ENCODE measurements at regions not wholly inside any gene's neighbourhood (a gene's known extent, or its start where the extent isn't known, plus 50 kb on each side); places are given as distances from the start of the nearest gene placed in this dataset.

- no peak for DNase-seq (ENCODE audit: low read depth)
Observed at GRCh38 chr4:14249226-14249625, 621.7 kb upstream of the BOD1L1 start.

GRCh38 chr4:14254252-14254651 lies 626.7 kb upstream of the BOD1L1 start:
- DNase-seq (ENCODE audit: low read depth), result no peak

DNA sequence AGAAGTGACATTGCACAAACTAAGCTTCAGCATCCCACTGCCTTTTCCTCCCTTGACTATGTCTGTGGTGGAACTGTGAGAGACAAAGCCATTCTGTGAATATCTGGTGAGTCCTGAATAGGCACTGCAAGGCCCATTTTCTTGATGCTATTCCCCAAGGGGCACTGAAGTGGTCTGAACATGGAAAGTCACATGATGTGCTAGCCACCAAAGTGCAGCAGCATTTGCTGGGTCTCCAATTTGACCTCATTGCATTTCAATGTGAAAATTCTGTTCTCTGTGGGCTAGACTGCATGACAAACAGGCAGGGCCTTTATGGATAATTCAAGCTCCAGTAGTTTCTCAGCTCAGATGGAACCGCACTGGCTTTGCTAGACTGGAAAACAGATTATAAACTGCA lies 627.4 kb upstream of the BOD1L1 start:
- no peak for DNase-seq (ENCODE audit: low read depth)

DNA sequence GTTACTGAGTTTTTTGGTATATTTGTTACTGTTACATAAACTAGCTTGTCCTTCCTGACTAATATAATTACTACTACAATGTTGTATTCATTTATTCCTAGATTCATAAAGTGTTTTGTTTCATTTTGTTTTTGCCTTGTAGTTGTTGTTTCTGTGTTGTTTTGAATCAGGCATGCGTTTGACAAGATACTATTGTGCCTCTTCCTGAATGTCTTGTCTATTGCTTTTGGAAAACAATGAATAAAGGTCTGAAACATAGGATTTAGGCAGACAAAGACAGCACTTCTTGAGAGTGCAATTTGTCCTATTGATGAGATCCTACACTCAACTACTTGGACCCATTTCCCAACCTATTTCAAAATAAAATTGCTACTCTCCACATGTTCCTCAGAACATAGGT lies 630.4 kb upstream of the BOD1L1 start:
- DNase-seq (ENCODE audit: low read depth), result no peak

GRCh38 chr4:14259936-14260335 lies 632.4 kb upstream of the BOD1L1 start:
- no peak for DNase-seq (ENCODE audit: low read depth)

GRCh38 chr4:14260591-14260990 lies 633.1 kb upstream of the BOD1L1 start:
- no peak for DNase-seq (ENCODE audit: low read depth)

GRCh38 chr4:14262221-14262620 lies 634.7 kb upstream of the BOD1L1 start:
- no peak for DNase-seq (ENCODE audit: low read depth)

DNA sequence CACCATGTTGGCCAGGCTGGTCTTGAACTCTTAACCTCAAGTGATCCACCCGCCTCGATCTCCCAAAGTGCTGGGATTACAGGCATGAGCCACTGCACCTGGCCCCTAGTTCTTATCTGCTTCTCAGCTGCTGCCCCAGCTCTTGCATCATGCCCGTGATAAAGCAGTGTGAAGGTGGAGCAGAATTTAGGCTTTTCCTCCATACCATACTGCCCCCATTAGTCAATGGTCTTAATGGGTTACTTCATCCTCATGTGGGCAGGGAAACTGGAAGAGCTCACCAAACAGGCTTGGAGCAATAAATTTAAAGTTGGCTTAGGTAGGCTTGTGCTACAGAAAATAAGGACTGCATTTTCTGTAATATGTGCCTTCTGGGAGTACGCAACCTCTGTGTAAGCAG lies 636.9 kb upstream of the BOD1L1 start:
- no peak for DNase-seq (ENCODE audit: low read depth)

GRCh38 chr4:14265651-14266050 lies 638.1 kb upstream of the BOD1L1 start:
- no peak for DNase-seq (ENCODE audit: low read depth)

GRCh38 chr4:14267373-14268060 lies 640.0 kb upstream of the BOD1L1 start:
- no peak for DNase-seq (ENCODE audit: low read depth)

GRCh38 chr4:14269824-14270223 lies 642.3 kb upstream of the BOD1L1 start:
- no peak for DNase-seq (ENCODE audit: low read depth)

DNA sequence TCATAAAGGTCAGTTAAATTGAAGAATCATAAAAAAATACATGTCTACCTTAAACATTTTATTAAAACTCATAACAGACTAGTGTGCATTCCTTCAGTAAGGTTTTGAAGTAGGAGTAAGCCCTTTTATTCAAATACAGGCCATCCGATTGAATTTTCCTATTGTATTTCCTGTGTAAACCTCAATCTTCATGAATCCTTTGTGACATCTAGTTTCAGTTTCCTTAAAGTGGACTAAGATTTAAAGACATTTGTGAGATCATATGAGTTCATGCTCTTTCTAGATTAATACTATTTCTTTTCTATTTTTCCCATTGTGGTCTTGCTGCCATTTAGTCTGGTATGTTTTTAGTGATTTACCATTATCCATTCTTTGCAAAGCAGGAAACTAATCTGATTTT lies 644.7 kb upstream of the BOD1L1 start:
- DNase-seq (ENCODE audit: low read depth), result no peak

DNA sequence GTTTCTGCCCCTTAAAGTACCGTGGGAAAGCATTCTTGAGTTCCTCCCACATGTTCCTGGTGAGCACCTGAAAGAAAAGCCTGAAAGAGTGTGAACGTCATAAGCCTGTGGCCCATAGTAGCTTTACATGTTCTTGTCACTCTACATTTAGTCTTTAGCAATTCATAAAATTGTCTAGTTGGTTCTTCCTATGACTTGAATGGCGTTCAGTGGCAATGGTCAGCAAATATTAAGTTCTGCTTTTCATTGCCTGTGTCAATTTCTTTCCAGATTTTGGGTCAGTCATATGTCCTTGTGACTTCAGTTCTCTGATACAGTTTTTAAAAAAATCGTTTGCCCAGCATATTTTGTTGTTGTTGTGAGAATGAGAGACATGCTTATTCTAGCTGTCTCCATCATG lies 650.0 kb upstream of the BOD1L1 start:
- no peak for DNase-seq (ENCODE audit: low read depth)

- DNase-seq (ENCODE audit: low read depth), result no peak
Observed at GRCh38 chr4:14280567-14280966, 653.0 kb upstream of the BOD1L1 start.

GRCh38 chr4:14284578-14284977 lies 657.1 kb upstream of the BOD1L1 start:
- DNase-seq (ENCODE audit: low read depth), result no peak

DNA sequence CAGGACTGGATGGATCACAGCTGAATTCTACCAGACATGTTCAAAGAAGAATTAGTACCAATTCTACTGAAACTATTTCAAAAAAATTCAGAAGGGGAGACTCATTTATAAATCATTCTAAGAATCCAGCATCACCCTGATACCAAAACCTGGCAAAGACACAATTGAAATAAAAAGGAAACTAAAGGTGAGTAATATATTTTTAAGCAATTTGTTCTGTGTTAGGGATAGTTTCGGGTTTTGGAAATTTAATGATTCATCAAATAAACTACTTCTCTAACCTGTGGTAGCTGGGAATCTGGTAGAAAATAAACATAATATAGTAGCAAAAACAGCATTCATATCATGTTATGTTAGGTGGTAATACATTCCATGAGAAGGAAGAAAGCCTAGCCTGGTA lies 662.2 kb upstream of the BOD1L1 start:
- no peak for DNase-seq (ENCODE audit: low read depth)

- DNase-seq (ENCODE audit: low read depth), result no peak
Observed at GRCh38 chr4:14293582-14293981, 666.1 kb upstream of the BOD1L1 start.

DNA sequence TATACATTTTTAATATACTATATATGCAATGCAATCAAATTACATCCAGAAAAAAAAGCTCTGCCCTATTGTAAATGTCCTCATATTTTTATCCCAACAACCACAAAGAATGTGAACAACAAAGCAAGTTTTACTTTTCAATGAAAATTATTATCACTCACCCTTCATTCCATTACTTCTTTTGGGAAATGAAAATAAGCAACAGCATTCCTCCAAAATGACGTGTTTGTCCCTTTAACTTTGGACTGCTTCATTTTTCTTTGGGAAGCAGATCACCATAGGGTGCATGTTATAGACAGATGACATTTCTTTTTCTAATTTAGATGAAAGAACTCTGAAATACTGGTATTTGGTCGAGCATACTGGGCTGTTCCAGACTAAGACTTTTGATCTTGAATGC lies 667.1 kb upstream of the BOD1L1 start:
- no peak for DNase-seq (ENCODE audit: low read depth)

DNA sequence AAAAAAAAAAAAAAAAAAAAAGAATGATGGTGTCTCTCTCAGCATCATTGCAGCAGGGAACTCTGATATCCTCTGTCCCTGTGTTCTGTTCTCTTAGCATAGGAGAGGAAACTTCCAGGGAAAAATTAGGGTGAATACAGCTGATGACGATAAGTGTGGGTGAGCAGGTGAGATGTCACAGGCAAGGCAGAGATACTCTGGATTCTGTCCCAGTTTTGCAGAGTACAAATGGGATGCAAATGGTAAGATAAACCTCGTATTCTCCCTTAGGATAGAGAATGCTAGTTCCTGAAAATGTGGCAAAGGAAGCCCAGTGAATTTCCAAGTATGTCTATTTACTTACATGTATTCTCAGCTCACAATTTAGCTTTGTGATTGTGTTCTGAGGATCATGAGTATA lies 671.6 kb upstream of the BOD1L1 start:
- DNase-seq (ENCODE audit: low read depth), result no peak

- DNase-seq (ENCODE audit: low read depth), result no peak
Observed at GRCh38 chr4:14302021-14302420, 674.5 kb upstream of the BOD1L1 start.

DNA sequence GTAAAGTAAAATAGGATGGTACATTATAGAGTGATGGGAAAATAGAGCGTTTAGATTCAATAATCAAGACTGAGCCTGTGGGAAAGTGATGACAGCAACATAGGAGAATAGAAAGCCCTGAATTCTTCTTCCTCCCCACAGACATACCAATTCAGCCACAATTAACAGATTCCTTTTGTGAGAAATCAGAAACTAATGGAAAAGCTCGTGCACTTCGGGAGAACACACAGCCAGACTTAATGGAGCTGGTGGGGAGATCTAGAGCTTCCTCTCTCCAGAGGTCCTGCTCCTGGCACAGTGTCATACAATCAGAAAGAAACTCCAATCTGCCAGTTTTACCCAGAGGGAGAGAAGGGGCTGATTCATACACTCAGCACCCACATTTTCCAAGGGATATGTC lies 676.3 kb upstream of the BOD1L1 start:
- no peak for DNase-seq (ENCODE audit: low read depth)

DNA sequence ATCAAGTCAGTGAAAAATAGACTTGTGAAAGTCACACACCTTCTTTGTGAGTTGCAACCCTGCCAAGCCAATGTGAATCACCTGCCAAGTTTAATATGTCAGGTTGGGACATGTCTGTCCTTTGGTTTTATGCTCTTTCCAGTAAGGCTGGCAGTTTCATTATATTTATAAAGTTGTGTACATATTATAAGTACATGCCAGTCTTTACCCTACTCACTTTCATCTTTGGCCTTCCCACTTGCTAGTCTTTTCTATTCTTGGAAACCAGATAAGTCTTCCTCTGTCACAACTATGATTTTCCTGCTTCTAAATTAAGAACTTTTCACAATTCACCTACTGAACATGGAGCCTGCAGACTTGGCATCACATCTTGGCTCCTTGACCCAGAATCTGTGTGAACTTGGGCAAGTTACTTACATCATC lies 680.7 kb upstream of the BOD1L1 start:
- DNase-seq (ENCODE audit: low read depth), result no peak

DNA sequence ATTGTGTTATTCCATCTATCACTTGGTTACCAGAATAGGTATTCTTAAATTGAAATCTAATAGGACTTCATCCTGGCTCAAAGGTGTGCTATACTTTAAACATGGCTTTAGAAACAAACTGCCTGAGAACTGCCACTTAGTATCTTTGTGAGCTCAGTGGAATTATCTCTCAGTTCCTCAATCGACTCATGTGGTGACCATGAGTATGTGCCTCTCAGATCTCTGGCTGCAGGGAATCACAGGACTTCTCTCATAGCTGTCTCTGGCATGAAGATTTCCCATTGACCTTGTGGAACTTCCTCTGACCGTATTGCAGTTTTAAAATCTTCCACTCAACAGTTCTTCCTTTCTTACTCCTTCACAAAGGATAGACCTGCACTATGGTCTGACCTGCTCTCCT lies 681.9 kb upstream of the BOD1L1 start:
- no peak for DNase-seq (ENCODE audit: low read depth)

DNA sequence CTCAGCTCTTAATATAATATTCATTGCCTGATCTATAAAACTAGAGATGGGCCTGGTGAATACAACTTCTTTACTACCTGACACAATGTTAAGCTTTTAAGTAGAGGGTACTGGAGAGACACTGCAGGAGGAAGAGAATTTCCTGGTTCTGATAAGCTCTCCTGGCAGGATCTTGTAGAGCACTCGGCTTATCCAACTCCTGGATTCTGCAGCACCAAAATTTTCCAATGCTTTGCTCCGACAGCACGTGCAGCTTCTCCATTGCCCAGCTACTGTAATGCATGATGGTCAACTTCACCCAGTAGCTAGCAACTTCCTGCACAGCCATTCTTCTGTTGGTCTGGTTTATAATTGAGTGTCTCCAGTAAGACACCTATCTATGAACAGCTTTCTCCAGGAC lies 686.2 kb upstream of the BOD1L1 start:
- DNase-seq (ENCODE audit: low read depth), result no peak

- no peak for DNase-seq (ENCODE audit: low read depth)
Observed at GRCh38 chr4:14315129-14315528, 687.2 kb upstream of the CPEB2 start.

Measured in activated T-cell treated with anti-CD3 and anti-CD28 coated beads for 1 hour (primary cell).